HEK293T (cell line): ENCODE measurements at regions not wholly inside any gene's neighbourhood (a gene's known extent, or its start where the extent isn't known, plus 50 kb on each side); places are given as distances from the start of the nearest gene placed in this dataset.

ENCODE experiments used
- ARNT ChIP-seq: fragments of 450-650 bp; IDR thresholded peaks from 2 replicates; pipeline ENCODE4 v1.6.1; 2017; ENCODE audit warnings: mild to moderate bottlenecking
- CTBP1 ChIP-seq: fragments of 450-650 bp; IDR thresholded peaks from 2 replicates; pipeline ENCODE4 v1.6.1; 2016; ENCODE audit warnings: borderline replicate concordance
- FOXM1 ChIP-seq: fragments of 450-650 bp; IDR thresholded peaks from 2 replicates; pipeline ENCODE4 v1.6.1; 2017; ENCODE audit warnings: mild to moderate bottlenecking, borderline replicate concordance
- HDGF ChIP-seq: fragments of 450-650 bp; IDR thresholded peaks from 2 replicates; pipeline ENCODE4 v1.6.1; 2017; ENCODE audit warnings: antibody characterized with exemption, borderline replicate concordance
- LEF1 ChIP-seq: fragments of 450-650 bp; IDR thresholded peaks from 2 replicates; pipeline ENCODE4 v1.6.1; 2017; ENCODE audit warnings: mild to moderate bottlenecking, borderline replicate concordance
- PKNOX1 ChIP-seq: fragments of 450-650 bp; IDR thresholded peaks from 2 replicates; pipeline ENCODE4 v1.6.1; 2016
- SP1 ChIP-seq: fragments of 450-650 bp; IDR thresholded peaks from 2 replicates; pipeline ENCODE4 v1.6.1; 2017

GRCh38 chr7:106752367-106752766, 91.4 kb upstream of the CCDC71L start:
- no peak for TF ChIP-seq ARNT
- no peak for TF ChIP-seq CTBP1
- no peak for TF ChIP-seq HDGF
- TF ChIP-seq PKNOX1, result no peak
- no peak for TF ChIP-seq LEF1
- no peak for TF ChIP-seq FOXM1
- no peak for TF ChIP-seq SP1
